ENCODE measurements at regions not wholly inside any gene's neighbourhood (a gene's known extent, or its start where the extent isn't known, plus 50 kb on each side); places are given as distances from the start of the nearest gene placed in this dataset.

DNA sequence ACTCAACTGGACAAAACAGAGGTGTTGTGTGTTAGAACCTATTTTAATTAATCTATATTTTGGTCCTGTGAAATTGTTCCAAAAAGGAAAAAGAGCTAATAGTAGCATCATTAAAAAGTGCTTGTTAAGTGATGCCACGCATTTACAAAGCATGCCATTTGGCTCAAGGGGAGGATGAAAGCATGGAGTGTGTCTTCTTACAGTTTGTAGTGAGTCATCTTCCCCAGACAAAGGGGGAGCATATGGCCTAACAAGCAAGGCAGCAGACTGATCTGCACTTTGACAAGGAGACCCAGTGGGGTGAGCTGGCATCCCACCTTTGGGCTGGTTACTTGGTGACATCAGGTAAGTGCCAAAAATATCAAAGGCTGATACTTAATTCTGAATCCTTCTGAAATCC lies 297.0 kb downstream of the FGF9 start:
- Histone ChIP-seq H2BK15ac (ENCODE audit: low read depth, low read length) (peak overlapping the region; percentile 98; the same call in 2 of the 3 replicates), H3K4me1 (ENCODE audit: control insufficient read depth, insufficient read depth, low read length) (peaks cover 18% of the 10 kb centered on the region), H2AK9ac (replicated peaks; ENCODE audit: low read depth, low read length, poor library complexity) (no peak overlapping the region), H3K23ac (ENCODE audit: low read depth, low read length) (0 out of 2 replicates have a peak overlapping the region, but pooled peaks have one; percentile 36), H3K9ac (ENCODE audit: low read depth, low read length) (no peak overlapping the region), H3K4me3 (ENCODE audit: insufficient read depth, low read depth, low read length) (no peak overlapping the region), H2AK5ac (ENCODE audit: low read depth, low read length) (peak overlapping the region; percentile 63; the same call in 1 of the 2 replicates), H3K56ac (ENCODE audit: extremely low read depth, insufficient read depth, low read length) (no peak overlapping the region), H3K4me2 (ENCODE audit: low read depth, low read length) (no peak overlapping the region), H3K27me3 (ENCODE audit: control insufficient read depth, insufficient read depth, low read length) (no peaks in the 10 kb centered on the region), H3K27ac (ENCODE audit: insufficient read depth, low read length) (no peak overlapping the region), H4K20me1 (ENCODE audit: insufficient read depth, low read length) (no peaks in the 10 kb centered on the region), H2BK120ac (ENCODE audit: low read depth, low read length) (peak overlapping the region; percentile 91), H2AFZ (replicated peaks; ENCODE audit: low read length, poor library complexity) (peak overlapping the region; percentile 60), H4K5ac (ENCODE audit: low read depth, low read length) (no peak overlapping the region), H3K79me1 (ENCODE audit: low read depth in 1 of 2, low read length in 2 of 2) (peaks cover 0 to 13% of the 10 kb centered on the region in 2 experiments; a peak in 1 of 4 replicates), H3K36me3 (ENCODE audit: control insufficient read depth, insufficient read depth, low read length) (no peaks in the 10 kb centered on the region), H3K18ac (ENCODE audit: low read depth, low read length) (peak overlapping the region; percentile 76; the same call in 1 of the 2 replicates), H2BK5ac (ENCODE audit: low read depth, low read length, poor library complexity, severe bottlenecking) (peak overlapping the region; percentile 40), H2BK20ac (ENCODE audit: low read depth, low read length) (peak overlapping the region; percentile 88), H4K8ac (ENCODE audit: low read depth in 2 of 2, low read length in 2 of 2) (peak overlapping the region; percentile 21 to 80; a peak in 3 of 4 replicates), H3K9me1 (ENCODE audit: insufficient read depth, low read length) (peaks cover 23% of the 10 kb centered on the region), H3K14ac (replicated peaks; ENCODE audit: low read depth, low read length) (peak overlapping the region; percentile 62), H4K91ac (ENCODE audit: insufficient read depth, low read depth, low read length) (peak overlapping the region; percentile 76), H3K4ac (ENCODE audit: low read depth, low read length) (peak overlapping the region; percentile 68), H3K9me3 (ENCODE audit: control insufficient read depth, insufficient read depth, low read length) (no peaks in the 10 kb centered on the region)
- intact Hi-C loops (cut with micrococcal nuclease) (no loop called here), dilution Hi-C loops (cut with HindIII; ENCODE audit: low sequenced_read_pairs, unreplicated experiment) (no loop called here), in situ Hi-C loops (cut with MboI; ENCODE audit: low sequenced_read_pairs) (loop anchor here (25.0 kb wide), 1 partner anchor 1344 kb away; no protein-coding TSS in a partner anchor)
- TF ChIP-seq RAD21 (IDR thresholded peaks at IDR 0.05; ENCODE audit: low read length) (no peak), CEBPB (IDR thresholded peaks at IDR 0.05; ENCODE audit: low read depth, low read length) (no peak), FOS (IDR thresholded peaks at IDR 0.05; ENCODE audit: low read depth, low read length) (no peak)
- DNase-seq (peak; percentile 64), ATAC-seq (ENCODE audit: low read depth) (no peak)
- CTCF ChIA-PET, result no interaction called here
- POLR2A ChIA-PET (ENCODE audit: unreplicated experiment), result no interaction called here
- WGBS, 2 experiments (ENCODE audit: extremely low coverage in 2 of 2, insufficient read length in 1 of 2), result 50% methylated on average over 1 of the region's 1 CpG; no CpG with 5 or more reads in 1 of the 2 experiments
- no TSS peak for BruUV-seq (replicated peaks)
